K562 (cell line): ENCODE measurements at regions not wholly inside any gene's neighbourhood (a gene's known extent, or its start where the extent isn't known, plus 50 kb on each side); places are given as distances from the start of the nearest gene placed in this dataset.

Source experiments
- CBX1 ChIP-seq: sonication (generic); IDR thresholded peaks from 2 replicates; pipeline ENCODE4 v1.6.1; 2016; ENCODE audit warnings: antibody characterized with exemption, low read depth, mild to moderate bottlenecking
- ESRRA ChIP-seq: fragments of 450-650 bp; IDR thresholded peaks from 2 replicates; pipeline ENCODE4 v1.6.1; 2014; ENCODE audit warnings: low read depth, mild to moderate bottlenecking, moderate library complexity, borderline replicate concordance
- KLF10 ChIP-seq: fragments of 250-450 bp; sonication (Bioruptor Pico); IDR thresholded peaks from 2 replicates; pipeline ENCODE4 v1.6.1; 2021; ENCODE audit warnings: matching md5 sums
- MCM5 ChIP-seq: fragments of 450-650 bp; IDR thresholded peaks from 2 replicates; pipeline ENCODE4 v1.6.1; 2016; ENCODE audit warnings: low read depth
- NELFE ChIP-seq: IDR thresholded peaks from 2 replicates; pipeline ENCODE4 v1.6.1; 2011; ENCODE audit warnings: mild to moderate bottlenecking; ENCODE audit not compliant: insufficient read depth, insufficient read length
- SIN3B ChIP-seq: fragments of 450-650 bp; IDR thresholded peaks from 2 replicates; pipeline ENCODE4 v1.6.1; 2017; ENCODE audit warnings: low read depth, mild to moderate bottlenecking, moderate library complexity
- SRF ChIP-seq, 2 experiments: fragments of 250-450, 450-650 bp in 1 of 2; sonication (Bioruptor Pico) in 1 of 2; sonication (generic) in 1 of 2; formaldehyde crosslinking; IDR thresholded peaks; 2 replicates each; pipeline versions ENCODE4 v1.5.0 to v1.5.1; 2020 to 2022; ENCODE audit warnings: mild to moderate bottlenecking in 1 of 2, missing genetic modification reagents in 1 of 2
- TAF9B ChIP-seq: fragments of 450-650 bp; IDR thresholded peaks from 2 replicates; pipeline ENCODE4 v1.6.1; 2018; ENCODE audit warnings: mild to moderate bottlenecking; ENCODE audit not compliant: partially characterized antibody
- TCF7L2 ChIP-seq: fragments of 150-350 bp; IDR thresholded peaks from 2 replicates; pipeline ENCODE4 v1.6.1; 2016; ENCODE audit warnings: low read depth, mild to moderate bottlenecking, low read length, moderate library complexity
- ZNF174 ChIP-seq: fragments of 250-450 bp; sonication (Bioruptor Pico); IDR thresholded peaks from 2 replicates; pipeline ENCODE4 v1.4.0; 2020; ENCODE audit warnings: mild to moderate bottlenecking
- TF ChIP-seq, protein P1 (sequence below): sonication (generic); formaldehyde crosslinking; IDR thresholded peaks from 2 replicates; pipeline ENCODE4 v1.8.1; 2023; ENCODE audit warnings: mild to moderate bottlenecking, missing genetic modification reagents, moderate library complexity
- TF ChIP-seq, protein P2 (sequence below), 2 experiments: fragments of 450-650 bp; formaldehyde crosslinking in 1 of 2; IDR thresholded peaks; 2 replicates each; pipeline versions ENCODE4 v1.4.0 to v1.6.1; 2014 to 2020; ENCODE audit warnings: mild to moderate bottlenecking in 2 of 2, borderline replicate concordance in 1 of 2, low read depth in 1 of 2

DNA sequence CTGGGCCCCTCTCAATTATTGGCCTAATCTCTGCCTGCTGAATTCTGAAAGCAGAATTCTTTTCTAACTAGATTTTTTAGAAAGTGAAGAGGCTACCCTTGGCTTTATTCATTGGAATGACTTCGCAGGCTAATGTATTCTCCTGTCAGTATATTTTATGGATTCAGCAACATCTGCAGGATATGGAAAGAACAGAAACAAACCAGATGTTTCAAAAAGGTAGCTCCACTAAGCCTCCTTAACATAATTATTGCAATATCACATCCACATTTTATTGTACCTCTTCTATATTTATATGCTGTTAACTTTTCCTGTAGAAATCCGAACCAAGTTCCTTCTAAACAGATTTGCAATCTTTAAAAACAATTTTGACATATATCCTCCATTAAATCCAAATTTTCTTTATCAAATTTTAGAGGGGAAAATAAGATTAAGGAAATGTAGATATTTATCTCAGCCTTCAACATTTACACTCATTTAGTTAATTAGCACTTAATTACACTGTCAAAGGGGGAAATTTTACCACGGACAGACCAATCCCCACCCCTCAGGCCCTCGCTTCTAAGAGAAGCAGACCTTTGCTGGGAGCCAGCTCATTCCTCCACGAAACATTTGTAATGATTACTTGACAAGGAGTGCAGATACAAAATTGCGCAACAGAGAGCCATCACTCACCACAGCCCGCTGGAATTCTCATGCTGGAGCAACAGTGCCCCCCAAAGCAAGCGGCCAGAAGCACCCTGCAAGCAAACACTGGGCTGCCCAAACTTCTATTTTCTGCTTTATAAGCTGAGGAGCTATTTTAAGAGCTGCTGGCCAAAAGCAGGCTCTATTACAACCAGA is 253.4 kb downstream of the ETAA1 start:
- TF ChIP-seq KLF10 (CRISPR knock-in tag) = no peak
- no peak for TF ChIP-seq CBX1
- TF ChIP-seq TCF7L2 = no peak
- no peak for TF ChIP-seq SIN3B
- TF ChIP-seq, protein P1, sequence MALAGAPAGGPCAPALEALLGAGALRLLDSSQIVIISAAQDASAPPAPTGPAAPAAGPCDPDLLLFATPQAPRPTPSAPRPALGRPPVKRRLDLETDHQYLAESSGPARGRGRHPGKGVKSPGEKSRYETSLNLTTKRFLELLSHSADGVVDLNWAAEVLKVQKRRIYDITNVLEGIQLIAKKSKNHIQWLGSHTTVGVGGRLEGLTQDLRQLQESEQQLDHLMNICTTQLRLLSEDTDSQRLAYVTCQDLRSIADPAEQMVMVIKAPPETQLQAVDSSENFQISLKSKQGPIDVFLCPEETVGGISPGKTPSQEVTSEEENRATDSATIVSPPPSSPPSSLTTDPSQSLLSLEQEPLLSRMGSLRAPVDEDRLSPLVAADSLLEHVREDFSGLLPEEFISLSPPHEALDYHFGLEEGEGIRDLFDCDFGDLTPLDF (CRISPR knock-in tag) = no peak
- TF ChIP-seq ESRRA = no peak
- no peak for TF ChIP-seq TAF9B
- TF ChIP-seq, protein P2, sequence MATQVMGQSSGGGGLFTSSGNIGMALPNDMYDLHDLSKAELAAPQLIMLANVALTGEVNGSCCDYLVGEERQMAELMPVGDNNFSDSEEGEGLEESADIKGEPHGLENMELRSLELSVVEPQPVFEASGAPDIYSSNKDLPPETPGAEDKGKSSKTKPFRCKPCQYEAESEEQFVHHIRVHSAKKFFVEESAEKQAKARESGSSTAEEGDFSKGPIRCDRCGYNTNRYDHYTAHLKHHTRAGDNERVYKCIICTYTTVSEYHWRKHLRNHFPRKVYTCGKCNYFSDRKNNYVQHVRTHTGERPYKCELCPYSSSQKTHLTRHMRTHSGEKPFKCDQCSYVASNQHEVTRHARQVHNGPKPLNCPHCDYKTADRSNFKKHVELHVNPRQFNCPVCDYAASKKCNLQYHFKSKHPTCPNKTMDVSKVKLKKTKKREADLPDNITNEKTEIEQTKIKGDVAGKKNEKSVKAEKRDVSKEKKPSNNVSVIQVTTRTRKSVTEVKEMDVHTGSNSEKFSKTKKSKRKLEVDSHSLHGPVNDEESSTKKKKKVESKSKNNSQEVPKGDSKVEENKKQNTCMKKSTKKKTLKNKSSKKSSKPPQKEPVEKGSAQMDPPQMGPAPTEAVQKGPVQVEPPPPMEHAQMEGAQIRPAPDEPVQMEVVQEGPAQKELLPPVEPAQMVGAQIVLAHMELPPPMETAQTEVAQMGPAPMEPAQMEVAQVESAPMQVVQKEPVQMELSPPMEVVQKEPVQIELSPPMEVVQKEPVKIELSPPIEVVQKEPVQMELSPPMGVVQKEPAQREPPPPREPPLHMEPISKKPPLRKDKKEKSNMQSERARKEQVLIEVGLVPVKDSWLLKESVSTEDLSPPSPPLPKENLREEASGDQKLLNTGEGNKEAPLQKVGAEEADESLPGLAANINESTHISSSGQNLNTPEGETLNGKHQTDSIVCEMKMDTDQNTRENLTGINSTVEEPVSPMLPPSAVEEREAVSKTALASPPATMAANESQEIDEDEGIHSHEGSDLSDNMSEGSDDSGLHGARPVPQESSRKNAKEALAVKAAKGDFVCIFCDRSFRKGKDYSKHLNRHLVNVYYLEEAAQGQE (IDR thresholded peaks at IDR 0.05; ENCODE audit: borderline replicate concordance) = no peak; the same call in 1 of the 2 replicates
- TF ChIP-seq, protein P2 (CRISPR knock-in tag; IDR thresholded peaks at IDR 0.05; ENCODE audit: low read depth) = no peak
- TF ChIP-seq ZNF174 (CRISPR knock-in tag) = no peak
- no peak for TF ChIP-seq MCM5
- no peak for TF ChIP-seq SRF (CRISPR knock-in tag; IDR thresholded peaks at IDR 0.05)
- TF ChIP-seq NELFE = no peak
